Panc1 (cell line): ENCODE measurements at regions not wholly inside any gene's neighbourhood (a gene's known extent, or its start where the extent isn't known, plus 50 kb on each side); places are given as distances from the start of the nearest gene placed in this dataset.

Experiments
- ATAC-seq: fragments of 200-7000 bp; cut with Tn5 transposase; 2 replicates; pipeline ENCODE4 v1.9.1; 2020; ENCODE audit warnings: mild to moderate bottlenecking, moderate library complexity
- BruUV-seq: library from RNA; stranded (reverse); fragments of 400-500 nt; replicated peaks from 2 replicates; lab custom pipeline; 2021; lab: Mats Ljungman, UMichigan
- CTCF ChIA-PET: fragments of 300-600 bp; sonication (Branson Sonifier 250); formaldehyde crosslinking; loops from one replicate; lab custom pipeline; 2022; ENCODE audit warnings: antibody characterized with exemption; lab: Charles Lee
- POLR2A ChIA-PET: fragments of 300-600 bp; sonication (Branson Sonifier 250); formaldehyde crosslinking; loops from one replicate; lab custom pipeline; 2022; ENCODE audit warnings: antibody characterized with exemption; lab: Charles Lee
- DNase-seq: peaks from one replicate; pipeline ENCODE4 v3.0.0-alpha.2; 2010; ENCODE audit warnings: low read depth, low spot score
- H3K27ac ChIP-seq: 2 replicates; pipeline ENCODE4 v1.5.1; 2011; ENCODE audit warnings: mild to moderate bottlenecking, low read length, inconsistent platforms
- H3K27me3 ChIP-seq: fragments of 200-500 bp; sonication (Bioruptor generic); 2 replicates; pipeline ENCODE4 v1.6.0; 2014; ENCODE audit warnings: low read length, inconsistent platforms; ENCODE audit not compliant: control insufficient read depth, insufficient read depth
- H3K36me3 ChIP-seq: fragments of 200-500 bp; sonication (Bioruptor generic); 2 replicates; pipeline ENCODE4 v1.5.1; 2014; ENCODE audit warnings: inconsistent platforms, mild to moderate bottlenecking, low read length, moderate library complexity; ENCODE audit not compliant: control insufficient read depth, insufficient read depth
- H3K4me1 ChIP-seq: 2 replicates; pipeline ENCODE4 v1.5.1; 2011; ENCODE audit warnings: inconsistent platforms, mild to moderate bottlenecking, low read length, moderate library complexity; ENCODE audit not compliant: control insufficient read depth, insufficient read depth
- H3K4me3 ChIP-seq, 2 experiments: 2 replicates each; pipeline ENCODE4 v1.5.1; 2011 to 2012; ENCODE audit warnings: low read depth in 2 of 2, low read length in 2 of 2, mild to moderate bottlenecking in 2 of 2, inconsistent platforms in 1 of 2, moderate library complexity in 1 of 2
- H3K9me3 ChIP-seq: fragments of 200-500 bp; sonication (Bioruptor generic); 2 replicates; pipeline ENCODE4 v1.5.1; 2014; ENCODE audit warnings: low read depth, mild to moderate bottlenecking, inconsistent platforms, low read length, moderate library complexity; ENCODE audit not compliant: control insufficient read depth, insufficient read depth
- POLR2AphosphoS5 ChIP-seq: IDR thresholded peaks from 2 replicates; pipeline ENCODE4 v1.6.1; 2012; ENCODE audit warnings: mild to moderate bottlenecking, low read depth, low read length, moderate library complexity
- SIN3A ChIP-seq: IDR thresholded peaks from 2 replicates; pipeline ENCODE4 v1.6.1; 2012; ENCODE audit warnings: low read depth, mild to moderate bottlenecking, low read length, moderate library complexity, borderline replicate concordance; ENCODE audit not compliant: insufficient read depth
- TCF7L2 ChIP-seq: IDR thresholded peaks from 2 replicates; pipeline ENCODE4 v1.6.1; 2011; ENCODE audit warnings: mild to moderate bottlenecking, low read depth, low read length, inconsistent platforms
- in situ Hi-C: cut with HindIII; loops from 2 replicates; pipeline ENCODE4 v1.10.0; 2016; ENCODE audit warnings: low sequenced_read_pairs, low pct_unique_long_range_greater_than_20kb
- intact Hi-C: fragments of 100-400 bp; cut with micrococcal nuclease; formaldehyde crosslinking; loops from one replicate; pipeline ENCODE4 v1.10.0; 2022; ENCODE audit not compliant: unreplicated experiment
- TF ChIP-seq, protein P1 (sequence below), 2 experiments: IDR thresholded peaks; 2 replicates each; pipeline ENCODE4 v1.6.1; 2011 to 2012; ENCODE audit warnings: low read depth in 2 of 2, control low read depth in 1 of 2, low read length in 1 of 2, mild to moderate bottlenecking in 1 of 2, moderate library complexity in 1 of 2; ENCODE audit not compliant: insufficient read depth in 1 of 2
- TF ChIP-seq, protein P2 (sequence below): fragments of 450-650 bp; IDR thresholded peaks from 2 replicates; pipeline ENCODE4 v1.5.1; 2017; ENCODE audit warnings: mild to moderate bottlenecking

DNA sequence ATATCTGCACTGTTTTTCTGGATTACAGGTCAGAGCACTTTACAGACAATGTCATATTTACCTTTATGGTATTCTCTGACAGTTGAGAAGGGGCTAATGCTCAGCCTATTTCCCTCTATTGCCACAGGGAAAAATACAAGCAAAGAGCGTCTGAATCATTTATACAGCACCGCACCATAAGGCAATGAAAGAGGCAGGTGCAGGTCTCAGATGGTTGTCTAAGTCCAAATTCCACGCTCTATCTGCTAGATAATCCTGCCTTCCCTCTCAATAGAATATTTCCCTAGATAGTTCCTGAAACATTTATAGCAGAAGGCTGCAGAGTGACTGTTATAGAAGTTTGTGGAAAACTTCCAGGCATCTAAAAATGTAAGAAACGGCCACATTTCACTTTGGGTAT is 446.1 kb upstream of the CDH6 start:
- CTCF ChIA-PET = no interaction called here
- DNase-seq = no peak
- TF ChIP-seq POLR2AphosphoS5 (no peak), SIN3A (no peak), TCF7L2 (no peak)
- TF ChIP-seq, protein P1, sequence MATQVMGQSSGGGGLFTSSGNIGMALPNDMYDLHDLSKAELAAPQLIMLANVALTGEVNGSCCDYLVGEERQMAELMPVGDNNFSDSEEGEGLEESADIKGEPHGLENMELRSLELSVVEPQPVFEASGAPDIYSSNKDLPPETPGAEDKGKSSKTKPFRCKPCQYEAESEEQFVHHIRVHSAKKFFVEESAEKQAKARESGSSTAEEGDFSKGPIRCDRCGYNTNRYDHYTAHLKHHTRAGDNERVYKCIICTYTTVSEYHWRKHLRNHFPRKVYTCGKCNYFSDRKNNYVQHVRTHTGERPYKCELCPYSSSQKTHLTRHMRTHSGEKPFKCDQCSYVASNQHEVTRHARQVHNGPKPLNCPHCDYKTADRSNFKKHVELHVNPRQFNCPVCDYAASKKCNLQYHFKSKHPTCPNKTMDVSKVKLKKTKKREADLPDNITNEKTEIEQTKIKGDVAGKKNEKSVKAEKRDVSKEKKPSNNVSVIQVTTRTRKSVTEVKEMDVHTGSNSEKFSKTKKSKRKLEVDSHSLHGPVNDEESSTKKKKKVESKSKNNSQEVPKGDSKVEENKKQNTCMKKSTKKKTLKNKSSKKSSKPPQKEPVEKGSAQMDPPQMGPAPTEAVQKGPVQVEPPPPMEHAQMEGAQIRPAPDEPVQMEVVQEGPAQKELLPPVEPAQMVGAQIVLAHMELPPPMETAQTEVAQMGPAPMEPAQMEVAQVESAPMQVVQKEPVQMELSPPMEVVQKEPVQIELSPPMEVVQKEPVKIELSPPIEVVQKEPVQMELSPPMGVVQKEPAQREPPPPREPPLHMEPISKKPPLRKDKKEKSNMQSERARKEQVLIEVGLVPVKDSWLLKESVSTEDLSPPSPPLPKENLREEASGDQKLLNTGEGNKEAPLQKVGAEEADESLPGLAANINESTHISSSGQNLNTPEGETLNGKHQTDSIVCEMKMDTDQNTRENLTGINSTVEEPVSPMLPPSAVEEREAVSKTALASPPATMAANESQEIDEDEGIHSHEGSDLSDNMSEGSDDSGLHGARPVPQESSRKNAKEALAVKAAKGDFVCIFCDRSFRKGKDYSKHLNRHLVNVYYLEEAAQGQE (IDR thresholded peaks at IDR 0.05; ENCODE audit: insufficient read depth in 1 of 2, low read depth in 2 of 2, low read length in 1 of 2) = no peak
- TF ChIP-seq, protein P2, sequence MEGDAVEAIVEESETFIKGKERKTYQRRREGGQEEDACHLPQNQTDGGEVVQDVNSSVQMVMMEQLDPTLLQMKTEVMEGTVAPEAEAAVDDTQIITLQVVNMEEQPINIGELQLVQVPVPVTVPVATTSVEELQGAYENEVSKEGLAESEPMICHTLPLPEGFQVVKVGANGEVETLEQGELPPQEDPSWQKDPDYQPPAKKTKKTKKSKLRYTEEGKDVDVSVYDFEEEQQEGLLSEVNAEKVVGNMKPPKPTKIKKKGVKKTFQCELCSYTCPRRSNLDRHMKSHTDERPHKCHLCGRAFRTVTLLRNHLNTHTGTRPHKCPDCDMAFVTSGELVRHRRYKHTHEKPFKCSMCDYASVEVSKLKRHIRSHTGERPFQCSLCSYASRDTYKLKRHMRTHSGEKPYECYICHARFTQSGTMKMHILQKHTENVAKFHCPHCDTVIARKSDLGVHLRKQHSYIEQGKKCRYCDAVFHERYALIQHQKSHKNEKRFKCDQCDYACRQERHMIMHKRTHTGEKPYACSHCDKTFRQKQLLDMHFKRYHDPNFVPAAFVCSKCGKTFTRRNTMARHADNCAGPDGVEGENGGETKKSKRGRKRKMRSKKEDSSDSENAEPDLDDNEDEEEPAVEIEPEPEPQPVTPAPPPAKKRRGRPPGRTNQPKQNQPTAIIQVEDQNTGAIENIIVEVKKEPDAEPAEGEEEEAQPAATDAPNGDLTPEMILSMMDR = no peak
- Histone ChIP-seq H3K36me3 (no peaks in the 10 kb centered on the region), H3K4me3 (no peak overlapping the region), H3K9me3 (no peaks in the 10 kb centered on the region), H3K4me1 (no peaks in the 10 kb centered on the region), H3K27me3 (no peaks in the 10 kb centered on the region), H3K27ac (no peak overlapping the region)
- ATAC-seq = no peak
- in situ Hi-C loops (no loop called here), intact Hi-C loops (no loop called here)
- POLR2A ChIA-PET = no interaction called here
- no TSS peak for BruUV-seq

DNA sequence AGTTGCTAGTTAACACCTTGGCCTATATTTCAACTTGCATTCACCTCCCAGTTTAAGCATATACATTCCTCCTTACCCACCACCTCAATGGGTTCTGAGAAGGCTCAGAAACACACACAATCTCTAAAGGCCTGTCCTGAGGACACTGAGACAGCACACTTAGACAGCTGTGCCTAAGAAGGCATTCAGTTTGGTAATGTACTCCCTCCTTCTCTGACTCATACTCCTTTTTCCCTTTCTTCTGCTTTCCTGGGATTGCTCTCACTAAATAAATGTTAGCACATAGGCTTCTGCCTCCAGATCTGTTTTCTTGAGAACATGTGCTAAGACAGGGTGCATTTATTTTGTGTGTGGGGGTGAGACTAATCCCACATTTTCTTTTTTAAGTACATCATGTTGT is 456.8 kb upstream of the CDH6 start:
- no peak for DNase-seq
- no peaks in the 10 kb centered on the region; the same call in 1 of the 2 replicates for H3K9me3 ChIP-seq
- H3K27me3 ChIP-seq = no peaks in the 10 kb centered on the region
- BruUV-seq = no TSS peak
- H3K27ac ChIP-seq = no peak overlapping the region
- CTCF ChIA-PET = no interaction called here
- H3K4me3 ChIP-seq = no peak overlapping the region
- POLR2A ChIA-PET = no interaction called here
- in situ Hi-C loops (no loop called here), intact Hi-C loops (no loop called here)
- ATAC-seq = no peak
- TF ChIP-seq SIN3A = no peak
- no peak for TF ChIP-seq POLR2AphosphoS5
- TF ChIP-seq, protein P1 (IDR thresholded peaks at IDR 0.05; ENCODE audit: insufficient read depth in 1 of 2, low read depth in 2 of 2, low read length in 1 of 2) = no peak
- TF ChIP-seq, protein P2 = no peak
- no peak for TF ChIP-seq TCF7L2
- no peaks in the 10 kb centered on the region for H3K36me3 ChIP-seq
- H3K4me1 ChIP-seq = no peaks in the 10 kb centered on the region
